ENCODE measurements at regions not wholly inside any gene's neighbourhood (a gene's known extent, or its start where the extent isn't known, plus 50 kb on each side); places are given as distances from the start of the nearest gene placed in this dataset.

- no peak for TF ChIP-seq ARID4A (CRISPR knock-in tag; IDR thresholded peaks at IDR 0.05; ENCODE audit: borderline replicate concordance)
- TF ChIP-seq DR1 (CRISPR knock-in tag; IDR thresholded peaks at IDR 0.05), result no peak
- TF ChIP-seq ZFY (CRISPR knock-in tag; IDR thresholded peaks at IDR 0.05), result no peak
- no peak for TF ChIP-seq NR2F1 (CRISPR knock-in tag; IDR thresholded peaks at IDR 0.05)
- TF ChIP-seq THAP8 (CRISPR knock-in tag; IDR thresholded peaks at IDR 0.05; ENCODE audit: borderline replicate concordance), result no peak
- no peak for TF ChIP-seq PBX2 (CRISPR knock-in tag; IDR thresholded peaks at IDR 0.05)
- no peak for TF ChIP-seq NFATC3 (CRISPR knock-in tag; IDR thresholded peaks at IDR 0.05)
- TF ChIP-seq SMC3 (IDR thresholded peaks at IDR 0.05; ENCODE audit: low read length), result peak; percentile 73; the same call in 1 of the 2 replicates
- TF ChIP-seq RAD21 (CRISPR knock-in tag; IDR thresholded peaks at IDR 0.05), result peak; percentile 39; the same call in 1 of the 2 replicates
- TF ChIP-seq ZBTB43 (CRISPR knock-in tag; conservative IDR thresholded peaks at IDR 0.05), result no peak
- no peak for TF ChIP-seq ZNF883 (CRISPR knock-in tag; IDR thresholded peaks at IDR 0.05; ENCODE audit: not compliant biosample characterization)
Measured at GRCh38 chr2:103959174-103960128, 894.5 kb upstream of the POU3F3 start (continued).

All from HepG2 (cell line).